Right lobe of liver (tissue), 4 donors: ENCODE measurements at regions not wholly inside any gene's neighbourhood (a gene's known extent, or its start where the extent isn't known, plus 50 kb on each side); places are given as distances from the start of the nearest gene placed in this dataset.
"Not testable (repeated sequence)": the region's sequence is repeated elsewhere in the genome, so short reads cannot be mapped to it uniquely, and the experiment has no call there.

Experiments used
- CTCF ChIP-seq, 4 donors: fragments of 200-600 bp in 3 of 4; fragments of 450-650 bp in 1 of 4; IDR thresholded peaks; one replicate each; pipeline versions ENCODE4 v1.5.1 to v1.8.0; 2016 to 2022; ENCODE audit warnings: antibody characterized with exemption in 4 of 4, mild to moderate bottlenecking in 2 of 4
- POLR2A ChIP-seq: fragments of 450-650 bp; IDR thresholded peaks from one replicate; pipeline ENCODE4 v1.6.1; 2017; ENCODE audit warnings: antibody characterized with exemption, mild to moderate bottlenecking
- donor health status: DM: no; HTN: no; CAD: no.
- donor health status: DM: no; HTN: no; CAD: no.
- donor health status: DM: no; HTN: yes; CAD: no.

- not testable (repeated sequence) for TF ChIP-seq CTCF (IDR thresholded peaks at IDR 0.05); POLR2A
Observed at GRCh38 chr17:47060005-47060404, 81.0 kb upstream of the RPRML start.
